ENCODE measurements at regions not wholly inside any gene's neighbourhood (a gene's known extent, or its start where the extent isn't known, plus 50 kb on each side); places are given as distances from the start of the nearest gene placed in this dataset.

DNA sequence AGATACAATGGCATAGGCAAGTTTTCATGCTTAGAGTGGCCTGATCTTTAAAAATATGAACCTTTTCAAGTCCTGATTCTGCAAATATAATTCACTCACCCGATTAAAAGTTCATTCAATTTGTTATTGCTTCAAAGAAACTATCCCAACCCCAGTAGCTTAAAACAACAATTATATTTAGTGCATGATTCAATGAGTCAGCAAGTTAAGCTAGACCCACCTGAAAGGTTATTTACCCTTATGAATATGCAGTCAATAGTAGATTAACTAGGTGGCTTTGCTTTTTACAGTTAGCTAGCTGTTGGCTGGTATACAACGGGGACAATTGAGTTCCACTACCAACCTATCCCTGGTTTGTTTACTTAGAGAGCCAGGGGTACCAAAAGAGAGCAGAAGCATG, 95.6 kb upstream of the ANKEF1 start:
- TF ChIP-seq, protein P1, sequence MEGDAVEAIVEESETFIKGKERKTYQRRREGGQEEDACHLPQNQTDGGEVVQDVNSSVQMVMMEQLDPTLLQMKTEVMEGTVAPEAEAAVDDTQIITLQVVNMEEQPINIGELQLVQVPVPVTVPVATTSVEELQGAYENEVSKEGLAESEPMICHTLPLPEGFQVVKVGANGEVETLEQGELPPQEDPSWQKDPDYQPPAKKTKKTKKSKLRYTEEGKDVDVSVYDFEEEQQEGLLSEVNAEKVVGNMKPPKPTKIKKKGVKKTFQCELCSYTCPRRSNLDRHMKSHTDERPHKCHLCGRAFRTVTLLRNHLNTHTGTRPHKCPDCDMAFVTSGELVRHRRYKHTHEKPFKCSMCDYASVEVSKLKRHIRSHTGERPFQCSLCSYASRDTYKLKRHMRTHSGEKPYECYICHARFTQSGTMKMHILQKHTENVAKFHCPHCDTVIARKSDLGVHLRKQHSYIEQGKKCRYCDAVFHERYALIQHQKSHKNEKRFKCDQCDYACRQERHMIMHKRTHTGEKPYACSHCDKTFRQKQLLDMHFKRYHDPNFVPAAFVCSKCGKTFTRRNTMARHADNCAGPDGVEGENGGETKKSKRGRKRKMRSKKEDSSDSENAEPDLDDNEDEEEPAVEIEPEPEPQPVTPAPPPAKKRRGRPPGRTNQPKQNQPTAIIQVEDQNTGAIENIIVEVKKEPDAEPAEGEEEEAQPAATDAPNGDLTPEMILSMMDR (IDR thresholded peaks at IDR 0.05; ENCODE audit: low read depth, low read length, missing input control): no peak
- TF ChIP-seq, protein P2, sequence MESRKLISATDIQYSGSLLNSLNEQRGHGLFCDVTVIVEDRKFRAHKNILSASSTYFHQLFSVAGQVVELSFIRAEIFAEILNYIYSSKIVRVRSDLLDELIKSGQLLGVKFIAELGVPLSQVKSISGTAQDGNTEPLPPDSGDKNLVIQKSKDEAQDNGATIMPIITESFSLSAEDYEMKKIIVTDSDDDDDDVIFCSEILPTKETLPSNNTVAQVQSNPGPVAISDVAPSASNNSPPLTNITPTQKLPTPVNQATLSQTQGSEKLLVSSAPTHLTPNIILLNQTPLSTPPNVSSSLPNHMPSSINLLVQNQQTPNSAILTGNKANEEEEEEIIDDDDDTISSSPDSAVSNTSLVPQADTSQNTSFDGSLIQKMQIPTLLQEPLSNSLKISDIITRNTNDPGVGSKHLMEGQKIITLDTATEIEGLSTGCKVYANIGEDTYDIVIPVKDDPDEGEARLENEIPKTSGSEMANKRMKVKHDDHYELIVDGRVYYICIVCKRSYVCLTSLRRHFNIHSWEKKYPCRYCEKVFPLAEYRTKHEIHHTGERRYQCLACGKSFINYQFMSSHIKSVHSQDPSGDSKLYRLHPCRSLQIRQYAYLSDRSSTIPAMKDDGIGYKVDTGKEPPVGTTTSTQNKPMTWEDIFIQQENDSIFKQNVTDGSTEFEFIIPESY (IDR thresholded peaks at IDR 0.05): no peak
- TF ChIP-seq JUND (IDR thresholded peaks at IDR 0.05): no peak
- no peak for TF ChIP-seq EGR1 (IDR thresholded peaks at IDR 0.05; ENCODE audit: low read depth in 2 of 2)
- TF ChIP-seq FOXA1 (IDR thresholded peaks at IDR 0.05): no peak
- TF ChIP-seq YY1 (IDR thresholded peaks at IDR 0.05): no peak
- TF ChIP-seq, protein P3, sequence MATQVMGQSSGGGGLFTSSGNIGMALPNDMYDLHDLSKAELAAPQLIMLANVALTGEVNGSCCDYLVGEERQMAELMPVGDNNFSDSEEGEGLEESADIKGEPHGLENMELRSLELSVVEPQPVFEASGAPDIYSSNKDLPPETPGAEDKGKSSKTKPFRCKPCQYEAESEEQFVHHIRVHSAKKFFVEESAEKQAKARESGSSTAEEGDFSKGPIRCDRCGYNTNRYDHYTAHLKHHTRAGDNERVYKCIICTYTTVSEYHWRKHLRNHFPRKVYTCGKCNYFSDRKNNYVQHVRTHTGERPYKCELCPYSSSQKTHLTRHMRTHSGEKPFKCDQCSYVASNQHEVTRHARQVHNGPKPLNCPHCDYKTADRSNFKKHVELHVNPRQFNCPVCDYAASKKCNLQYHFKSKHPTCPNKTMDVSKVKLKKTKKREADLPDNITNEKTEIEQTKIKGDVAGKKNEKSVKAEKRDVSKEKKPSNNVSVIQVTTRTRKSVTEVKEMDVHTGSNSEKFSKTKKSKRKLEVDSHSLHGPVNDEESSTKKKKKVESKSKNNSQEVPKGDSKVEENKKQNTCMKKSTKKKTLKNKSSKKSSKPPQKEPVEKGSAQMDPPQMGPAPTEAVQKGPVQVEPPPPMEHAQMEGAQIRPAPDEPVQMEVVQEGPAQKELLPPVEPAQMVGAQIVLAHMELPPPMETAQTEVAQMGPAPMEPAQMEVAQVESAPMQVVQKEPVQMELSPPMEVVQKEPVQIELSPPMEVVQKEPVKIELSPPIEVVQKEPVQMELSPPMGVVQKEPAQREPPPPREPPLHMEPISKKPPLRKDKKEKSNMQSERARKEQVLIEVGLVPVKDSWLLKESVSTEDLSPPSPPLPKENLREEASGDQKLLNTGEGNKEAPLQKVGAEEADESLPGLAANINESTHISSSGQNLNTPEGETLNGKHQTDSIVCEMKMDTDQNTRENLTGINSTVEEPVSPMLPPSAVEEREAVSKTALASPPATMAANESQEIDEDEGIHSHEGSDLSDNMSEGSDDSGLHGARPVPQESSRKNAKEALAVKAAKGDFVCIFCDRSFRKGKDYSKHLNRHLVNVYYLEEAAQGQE (IDR thresholded peaks at IDR 0.05): no peak
- no peak for TF ChIP-seq SP1 (IDR thresholded peaks at IDR 0.05)
- no peak for TF ChIP-seq RAD21 (IDR thresholded peaks at IDR 0.05)
- TF ChIP-seq TAF1 (conservative IDR thresholded peaks at IDR 0.05): no peak
- TF ChIP-seq GABPA (IDR thresholded peaks at IDR 0.05 in 1 of 2, conservative IDR thresholded peaks at IDR 0.05 in 1 of 2): no peak
- TF ChIP-seq, protein P4, sequence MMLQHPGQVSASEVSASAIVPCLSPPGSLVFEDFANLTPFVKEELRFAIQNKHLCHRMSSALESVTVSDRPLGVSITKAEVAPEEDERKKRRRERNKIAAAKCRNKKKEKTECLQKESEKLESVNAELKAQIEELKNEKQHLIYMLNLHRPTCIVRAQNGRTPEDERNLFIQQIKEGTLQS (IDR thresholded peaks at IDR 0.05): no peak
- TF ChIP-seq, protein P5, sequence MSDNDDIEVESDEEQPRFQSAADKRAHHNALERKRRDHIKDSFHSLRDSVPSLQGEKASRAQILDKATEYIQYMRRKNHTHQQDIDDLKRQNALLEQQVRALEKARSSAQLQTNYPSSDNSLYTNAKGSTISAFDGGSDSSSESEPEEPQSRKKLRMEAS (IDR thresholded peaks at IDR 0.05): no peak
- TF ChIP-seq RXRA (IDR thresholded peaks at IDR 0.05): no peak

Data from liver (tissue), 3 donors.